Parathyroid adenoma (tissue), 2 donors: ENCODE measurements at regions not wholly inside any gene's neighbourhood (a gene's known extent, or its start where the extent isn't known, plus 50 kb on each side); places are given as distances from the start of the nearest gene placed in this dataset.

ENCODE experiments used
- H2AFZ ChIP-seq: fragments of 300-600 bp; sonication (generic); one replicate; pipeline ENCODE4 v1.7.0; 2017; ENCODE audit warnings: antibody characterized with exemption, mild to moderate bottlenecking
- H3K27ac ChIP-seq: fragments of 300-600 bp; sonication (generic); one replicate; pipeline ENCODE4 v1.7.0; 2017
- H3K27me3 ChIP-seq: fragments of 300-600 bp; sonication (generic); one replicate; pipeline ENCODE4 v1.7.0; 2017; ENCODE audit warnings: low read length; ENCODE audit not compliant: control insufficient read depth, insufficient read depth
- H3K36me3 ChIP-seq: fragments of 300-600 bp; sonication (generic); one replicate; pipeline ENCODE4 v1.7.0; 2017; ENCODE audit warnings: low read length; ENCODE audit not compliant: control insufficient read depth, insufficient read depth
- H3K4me1 ChIP-seq: fragments of 300-600 bp; sonication (generic); one replicate; pipeline ENCODE4 v1.7.0; 2017; ENCODE audit warnings: control low read depth
- H3K4me2 ChIP-seq: fragments of 300-600 bp; sonication (generic); one replicate; pipeline ENCODE4 v1.7.0; 2017; ENCODE audit warnings: low read length
- H3K4me3 ChIP-seq: fragments of 300-600 bp; sonication (generic); one replicate; pipeline ENCODE4 v1.7.0; 2017; ENCODE audit warnings: low read depth, low read length
- H3K79me2 ChIP-seq: fragments of 300-600 bp; sonication (generic); one replicate; pipeline ENCODE4 v1.7.0; 2017; ENCODE audit warnings: control low read depth
- H3K9ac ChIP-seq: fragments of 300-600 bp; sonication (generic); one replicate; pipeline ENCODE4 v1.7.0; 2017; ENCODE audit warnings: mild to moderate bottlenecking
- H3K9me3 ChIP-seq: fragments of 300-600 bp; sonication (generic); one replicate; pipeline ENCODE4 v1.7.0; 2017; ENCODE audit warnings: low read length; ENCODE audit not compliant: control insufficient read depth
- TF ChIP-seq, protein P1 (sequence below): fragments of 300-600 bp; sonication (generic); IDR thresholded peaks from one replicate; pipeline ENCODE4 v1.7.0; 2017; ENCODE audit warnings: antibody characterized with exemption, mild to moderate bottlenecking
- donor health status: primary hyperparathyroidism.

GRCh38 chr18:46289931-46290330, 185.7 kb downstream of the HAUS1 start:
- Histone ChIP-seq H3K4me3 (no peak overlapping the region), H3K4me2 (no peak overlapping the region), H3K27ac (no peak overlapping the region), H3K27me3 (no peaks in the 10 kb centered on the region), H2AFZ (no peak overlapping the region), H3K36me3 (no peaks in the 10 kb centered on the region), H3K9me3 (no peaks in the 10 kb centered on the region), H3K9ac (no peak overlapping the region), H3K79me2 (peaks cover 2% of the 10 kb centered on the region), H3K4me1 (peaks cover 13% of the 10 kb centered on the region)
- TF ChIP-seq, protein P1, sequence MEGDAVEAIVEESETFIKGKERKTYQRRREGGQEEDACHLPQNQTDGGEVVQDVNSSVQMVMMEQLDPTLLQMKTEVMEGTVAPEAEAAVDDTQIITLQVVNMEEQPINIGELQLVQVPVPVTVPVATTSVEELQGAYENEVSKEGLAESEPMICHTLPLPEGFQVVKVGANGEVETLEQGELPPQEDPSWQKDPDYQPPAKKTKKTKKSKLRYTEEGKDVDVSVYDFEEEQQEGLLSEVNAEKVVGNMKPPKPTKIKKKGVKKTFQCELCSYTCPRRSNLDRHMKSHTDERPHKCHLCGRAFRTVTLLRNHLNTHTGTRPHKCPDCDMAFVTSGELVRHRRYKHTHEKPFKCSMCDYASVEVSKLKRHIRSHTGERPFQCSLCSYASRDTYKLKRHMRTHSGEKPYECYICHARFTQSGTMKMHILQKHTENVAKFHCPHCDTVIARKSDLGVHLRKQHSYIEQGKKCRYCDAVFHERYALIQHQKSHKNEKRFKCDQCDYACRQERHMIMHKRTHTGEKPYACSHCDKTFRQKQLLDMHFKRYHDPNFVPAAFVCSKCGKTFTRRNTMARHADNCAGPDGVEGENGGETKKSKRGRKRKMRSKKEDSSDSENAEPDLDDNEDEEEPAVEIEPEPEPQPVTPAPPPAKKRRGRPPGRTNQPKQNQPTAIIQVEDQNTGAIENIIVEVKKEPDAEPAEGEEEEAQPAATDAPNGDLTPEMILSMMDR, result no peak

GRCh38 chr18:46290440-46291020, 186.3 kb downstream of the HAUS1 start:
- Histone ChIP-seq H3K4me1 (peaks cover 13% of the 10 kb centered on the region), H3K36me3 (no peaks in the 10 kb centered on the region), H3K79me2 (no peaks in the 10 kb centered on the region), H3K27me3 (no peaks in the 10 kb centered on the region), H2AFZ (no peak overlapping the region), H3K4me3 (no peak overlapping the region), H3K27ac (no peak overlapping the region), H3K4me2 (no peak overlapping the region), H3K9ac (no peak overlapping the region), H3K9me3 (no peaks in the 10 kb centered on the region)
- TF ChIP-seq, protein P1, result no peak

DNA sequence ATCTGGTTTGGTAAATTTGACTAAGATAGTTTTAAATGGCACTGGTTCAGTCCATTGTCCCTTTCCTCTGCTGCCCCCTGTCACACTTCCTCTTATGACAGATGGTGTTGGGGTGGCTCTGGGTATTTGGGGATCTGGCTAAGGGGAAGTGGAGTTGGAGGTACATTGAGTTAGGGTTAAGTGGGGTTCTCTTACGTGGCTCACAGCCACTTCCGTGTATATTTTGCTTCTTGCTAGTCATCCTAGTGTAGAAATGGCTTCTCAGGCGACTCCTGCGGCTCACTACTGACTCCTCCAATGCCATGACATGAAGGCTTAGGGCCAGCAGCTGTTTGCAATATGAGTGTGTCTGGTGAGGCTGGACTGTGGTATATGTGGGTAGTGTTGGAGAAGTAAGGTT, 187.0 kb downstream of the HAUS1 start:
- TF ChIP-seq, protein P1, result peak; percentile 4
- no peaks in the 10 kb centered on the region for H3K79me2 ChIP-seq
- H3K4me3 ChIP-seq, result no peak overlapping the region
- H3K9ac ChIP-seq, result no peak overlapping the region
- H3K4me2 ChIP-seq, result no peak overlapping the region
- no peaks in the 10 kb centered on the region for H3K36me3 ChIP-seq
- H2AFZ ChIP-seq, result no peak overlapping the region
- no peak overlapping the region for H3K27ac ChIP-seq
- H3K4me1 ChIP-seq, result peaks cover 13% of the 10 kb centered on the region
- no peaks in the 10 kb centered on the region for H3K9me3 ChIP-seq
- no peaks in the 10 kb centered on the region for H3K27me3 ChIP-seq

DNA sequence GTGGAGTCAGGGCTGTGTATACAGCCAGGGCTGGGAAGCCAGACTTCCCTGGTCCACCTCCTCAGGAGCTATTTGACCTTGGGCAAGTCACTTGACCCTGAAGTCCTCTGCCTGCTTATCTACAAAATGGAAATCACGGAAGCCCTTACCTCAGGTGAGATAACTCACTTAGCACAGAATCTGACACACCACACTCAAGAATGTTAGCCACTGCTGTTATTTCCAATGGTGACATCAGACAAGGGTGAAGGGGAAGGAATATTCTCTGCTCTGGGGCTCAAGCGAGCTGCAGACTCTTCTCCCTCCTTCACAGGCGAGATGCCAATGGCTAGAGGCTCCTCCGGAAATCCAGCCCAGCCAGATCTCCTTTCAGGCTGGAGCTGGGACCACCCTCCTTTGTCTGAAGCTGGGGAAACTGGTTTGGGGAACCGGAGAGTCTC, 189.6 kb downstream of the HAUS1 start:
- H3K36me3 ChIP-seq, result no peaks in the 10 kb centered on the region

More for the DNA sequence above, 189.6 kb downstream of the HAUS1 start:
- Histone ChIP-seq H2AFZ (peak overlapping the region; percentile 31), H3K9ac (no peak overlapping the region), H3K4me2 (no peak overlapping the region), H3K79me2 (no peaks in the 10 kb centered on the region), H3K27me3 (no peaks in the 10 kb centered on the region), H3K9me3 (no peaks in the 10 kb centered on the region), H3K4me3 (no peak overlapping the region), H3K27ac (no peak overlapping the region), H3K4me1 (peaks cover 13% of the 10 kb centered on the region)
- TF ChIP-seq, protein P1, result no peak
